Stimulated activated CD4-positive, alpha-beta T cell treated with anti-CD3 and anti-CD28 coated beads, Interleukin-2, amount 100 ng/mL, for 24 hours (primary cell): ENCODE measurements at regions not wholly inside any gene's neighbourhood (a gene's known extent, or its start where the extent isn't known, plus 50 kb on each side); places are given as distances from the start of the nearest gene placed in this dataset.

Source experiments
- DNase-seq, 2 donors: peaks; one replicate each; pipeline ENCODE4 v3.0.0-alpha.2; 2020

DNA sequence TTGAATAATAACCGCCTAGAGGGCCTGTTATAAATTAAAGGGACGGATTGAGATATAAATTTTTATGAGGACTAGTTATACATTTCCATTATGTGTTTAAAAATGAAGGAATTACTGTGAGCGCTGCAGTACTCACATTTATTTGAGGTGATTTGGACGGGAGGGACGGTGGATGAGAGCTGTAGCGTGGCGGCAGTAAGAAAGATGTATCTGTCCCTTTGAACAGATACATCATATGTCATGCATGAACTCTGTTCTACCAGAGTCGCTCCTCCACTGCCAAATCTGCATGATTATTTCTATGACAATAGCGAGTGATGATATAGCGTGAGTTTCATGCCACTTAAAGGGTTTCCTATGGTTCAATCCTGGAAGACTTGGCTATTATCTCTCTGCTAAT lies 538.8 kb downstream of the MCTP2 start:
- no peak for DNase-seq

DNA sequence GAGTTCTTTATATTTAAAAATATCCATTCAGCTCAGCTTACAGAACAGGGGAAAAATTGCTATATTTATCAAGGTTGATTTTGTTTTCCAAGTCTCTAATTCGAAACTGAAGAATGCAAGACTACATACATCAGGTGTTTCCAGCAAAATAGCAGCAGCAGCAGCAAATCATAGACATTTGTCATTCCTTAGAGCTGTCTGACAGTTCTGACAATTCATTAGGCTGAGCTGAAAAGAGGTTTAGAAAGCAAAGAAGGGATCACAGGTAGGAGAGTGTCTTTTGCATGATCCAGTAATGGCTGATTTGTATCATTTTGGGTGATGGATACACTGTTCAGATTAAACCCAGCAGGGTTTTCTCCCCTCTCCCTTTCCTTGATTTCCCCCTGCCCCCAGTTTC lies 545.7 kb downstream of the MCTP2 start:
- no peak for DNase-seq

GRCh38 chr15:94778840-94779239 lies 547.5 kb downstream of the MCTP2 start:
- DNase-seq: no peak

DNA sequence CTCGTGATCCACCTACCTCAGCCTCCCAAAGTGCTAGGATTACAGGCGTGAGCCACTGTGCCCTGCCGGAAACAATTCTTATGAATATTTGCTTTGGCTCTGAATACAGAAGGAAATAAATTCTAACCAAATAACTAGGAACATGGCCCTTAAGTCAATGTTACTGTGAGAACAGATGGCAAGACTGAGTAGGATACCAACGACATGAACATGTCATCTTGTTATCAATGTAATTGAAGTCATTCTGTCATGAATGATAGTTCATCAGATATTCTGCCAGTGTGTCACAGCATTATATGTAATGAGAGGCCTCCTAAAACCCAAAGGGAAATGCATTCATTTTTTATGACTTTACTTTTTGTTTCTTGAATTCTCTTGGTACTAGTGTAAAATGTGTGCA lies 548.8 kb downstream of the MCTP2 start:
- DNase-seq: no peak

- DNase-seq: no peak
Observed at GRCh38 chr15:94785091-94785490, 553.7 kb downstream of the MCTP2 start.

DNA sequence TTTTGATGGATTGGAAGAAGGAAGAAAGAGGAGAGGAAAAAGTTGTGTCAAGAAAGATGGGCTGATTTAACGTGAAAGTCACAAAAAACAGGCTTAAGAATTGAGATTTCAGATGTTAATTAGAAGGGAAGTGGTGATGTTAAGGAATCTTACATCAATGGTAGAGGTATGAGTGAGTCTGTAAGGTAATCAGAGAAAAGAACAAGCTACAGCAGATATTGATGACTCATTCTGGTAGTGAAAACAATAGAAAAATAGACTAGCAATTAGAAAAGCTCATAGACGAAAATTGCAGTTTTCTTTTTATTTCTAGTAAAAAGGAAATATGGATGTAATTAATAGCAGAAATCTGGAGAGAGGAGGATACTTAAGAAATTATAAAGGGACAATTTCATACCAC lies 559.6 kb downstream of the MCTP2 start:
- DNase-seq: no peak

GRCh38 chr15:94791510-94791909 lies 560.1 kb downstream of the MCTP2 start:
- DNase-seq: no peak

- DNase-seq: no peak
Observed at GRCh38 chr15:94792196-94792595, 560.8 kb downstream of the MCTP2 start.

DNA sequence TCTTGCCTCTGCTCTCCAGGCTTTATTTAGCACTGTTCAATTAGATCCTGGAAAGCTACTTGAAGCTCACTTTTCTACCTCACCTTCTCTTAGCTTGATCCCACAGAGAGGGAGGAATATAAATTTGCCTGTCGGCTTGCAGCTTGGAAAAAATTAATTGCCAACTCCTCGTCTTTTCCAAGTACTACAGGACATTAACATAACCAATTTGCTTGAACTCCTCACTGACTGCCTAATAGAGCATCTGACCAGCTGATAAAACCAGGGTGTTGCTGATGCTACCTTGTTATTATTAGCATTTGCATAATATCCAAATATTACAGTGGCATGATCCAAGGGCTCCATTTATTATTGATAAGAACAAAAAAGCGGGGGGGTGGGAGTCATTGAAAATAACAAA lies 561.8 kb downstream of the MCTP2 start:
- no peak for DNase-seq

DNA sequence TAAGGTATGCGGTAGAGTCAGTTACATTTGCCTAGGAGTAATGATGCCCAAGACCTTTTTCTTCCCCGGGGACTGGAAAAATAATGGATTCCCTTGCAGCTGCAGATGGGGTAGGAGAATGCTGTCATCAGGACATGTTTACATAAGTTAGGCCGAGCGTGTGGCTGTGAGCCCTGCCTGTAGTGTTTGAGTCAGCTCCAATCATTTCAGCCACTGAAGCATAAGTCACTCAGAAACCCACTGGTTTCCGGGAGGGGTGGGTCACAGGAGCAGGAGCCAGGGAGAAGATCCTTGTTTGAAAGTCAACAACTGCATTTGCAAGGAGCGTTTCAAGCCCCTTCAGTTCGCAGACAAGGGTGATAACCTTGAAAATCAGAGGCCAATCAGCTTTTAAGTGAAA lies 562.3 kb downstream of the MCTP2 start:
- DNase-seq: no peak

- no peak for DNase-seq
Observed at GRCh38 chr15:94804613-94805012, 573.3 kb downstream of the MCTP2 start.

- DNase-seq: no peak
Observed at GRCh38 chr15:94815110-94815731, 583.9 kb downstream of the MCTP2 start.

DNA sequence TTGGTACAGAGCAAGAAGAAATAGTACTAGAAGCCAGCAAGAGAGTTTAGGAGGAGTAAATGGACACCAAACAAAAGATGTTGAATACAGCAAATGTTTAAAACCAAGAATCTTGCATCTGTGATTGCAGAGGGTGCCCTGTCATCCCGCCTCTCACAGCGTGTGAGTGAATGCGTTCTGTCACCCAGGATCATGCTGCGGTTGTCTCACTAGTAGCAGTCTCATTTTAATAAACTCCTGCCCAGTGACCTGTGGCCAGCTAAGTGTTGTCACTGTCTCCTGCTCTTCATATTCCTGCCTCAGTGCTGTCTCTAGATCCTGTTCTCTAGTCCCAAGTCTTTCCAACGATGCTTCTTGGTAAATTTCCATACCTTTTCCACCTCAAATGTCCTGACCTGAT lies 584.6 kb downstream of the MCTP2 start:
- DNase-seq: no peak

DNA sequence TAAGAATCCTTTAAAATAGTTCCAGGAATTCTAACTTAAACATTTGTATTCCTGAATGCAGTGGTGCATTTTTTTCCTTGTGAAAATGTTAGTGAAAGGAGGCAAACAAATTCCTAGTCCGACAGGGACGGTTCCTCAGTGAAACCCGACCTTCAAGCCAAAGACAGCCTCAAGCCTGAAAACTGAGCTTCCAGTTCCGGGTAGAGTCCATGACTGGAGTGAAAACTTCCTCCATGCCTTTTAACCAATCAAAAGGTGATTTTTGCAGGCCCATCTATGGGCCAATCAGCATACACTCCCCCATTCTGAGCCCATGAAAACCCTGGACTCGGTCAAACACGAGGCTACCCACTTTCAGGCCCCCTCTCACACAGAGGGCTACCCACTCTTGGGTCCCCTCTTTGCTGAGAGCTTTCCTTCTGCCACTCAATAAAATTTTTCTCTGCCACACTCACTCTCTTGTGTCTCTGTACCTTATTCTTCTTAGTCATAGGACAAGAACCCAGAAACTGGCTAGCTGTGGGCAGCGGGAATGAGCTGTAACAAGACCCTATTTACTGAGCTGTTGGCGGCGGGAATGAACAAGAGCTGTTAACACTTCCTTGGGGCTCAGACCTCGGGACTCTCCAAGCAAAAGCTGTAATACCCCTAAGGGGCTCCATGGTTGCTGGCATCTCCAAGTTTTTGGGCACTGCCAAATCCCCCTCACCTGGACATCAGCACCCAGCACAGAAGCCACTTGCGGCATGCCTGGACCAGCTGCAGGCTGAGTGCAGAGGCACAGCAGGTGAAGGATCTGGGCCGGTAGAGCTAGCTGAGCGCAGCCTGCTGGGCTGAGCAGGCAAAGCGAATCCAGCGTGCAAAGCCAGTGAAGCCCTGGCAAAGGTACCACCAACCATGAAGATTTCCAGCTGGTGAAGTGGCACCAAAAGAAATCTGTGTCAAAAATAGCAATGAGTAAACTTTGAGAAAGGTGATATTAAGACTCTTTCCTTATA lies 598.8 kb downstream of the MCTP2 start:
- no peak for DNase-seq

GRCh38 chr15:94834000-94834399 lies 602.6 kb downstream of the MCTP2 start:
- no peak for DNase-seq

DNA sequence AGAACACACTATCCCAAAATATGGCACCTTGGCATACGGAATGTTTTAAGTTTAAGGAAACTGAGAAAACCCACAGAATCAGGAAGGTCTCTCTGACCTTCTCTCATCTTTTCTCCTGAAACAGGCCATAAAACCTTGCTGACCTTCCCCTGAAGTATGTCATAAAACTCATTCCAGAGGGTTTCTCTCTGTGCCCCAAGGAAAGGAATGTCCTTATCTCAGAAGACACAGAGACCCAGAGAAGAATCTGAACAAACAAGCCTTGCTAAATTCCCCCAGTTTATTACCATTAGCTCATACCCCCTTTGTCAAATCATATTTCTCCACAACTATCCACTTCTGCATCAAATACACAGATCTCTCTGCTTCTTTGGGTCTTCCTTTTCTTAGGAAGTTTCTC lies 603.1 kb downstream of the MCTP2 start:
- no peak for DNase-seq

GRCh38 chr15:94838281-94838680 lies 606.9 kb downstream of the MCTP2 start:
- no peak for DNase-seq

DNA sequence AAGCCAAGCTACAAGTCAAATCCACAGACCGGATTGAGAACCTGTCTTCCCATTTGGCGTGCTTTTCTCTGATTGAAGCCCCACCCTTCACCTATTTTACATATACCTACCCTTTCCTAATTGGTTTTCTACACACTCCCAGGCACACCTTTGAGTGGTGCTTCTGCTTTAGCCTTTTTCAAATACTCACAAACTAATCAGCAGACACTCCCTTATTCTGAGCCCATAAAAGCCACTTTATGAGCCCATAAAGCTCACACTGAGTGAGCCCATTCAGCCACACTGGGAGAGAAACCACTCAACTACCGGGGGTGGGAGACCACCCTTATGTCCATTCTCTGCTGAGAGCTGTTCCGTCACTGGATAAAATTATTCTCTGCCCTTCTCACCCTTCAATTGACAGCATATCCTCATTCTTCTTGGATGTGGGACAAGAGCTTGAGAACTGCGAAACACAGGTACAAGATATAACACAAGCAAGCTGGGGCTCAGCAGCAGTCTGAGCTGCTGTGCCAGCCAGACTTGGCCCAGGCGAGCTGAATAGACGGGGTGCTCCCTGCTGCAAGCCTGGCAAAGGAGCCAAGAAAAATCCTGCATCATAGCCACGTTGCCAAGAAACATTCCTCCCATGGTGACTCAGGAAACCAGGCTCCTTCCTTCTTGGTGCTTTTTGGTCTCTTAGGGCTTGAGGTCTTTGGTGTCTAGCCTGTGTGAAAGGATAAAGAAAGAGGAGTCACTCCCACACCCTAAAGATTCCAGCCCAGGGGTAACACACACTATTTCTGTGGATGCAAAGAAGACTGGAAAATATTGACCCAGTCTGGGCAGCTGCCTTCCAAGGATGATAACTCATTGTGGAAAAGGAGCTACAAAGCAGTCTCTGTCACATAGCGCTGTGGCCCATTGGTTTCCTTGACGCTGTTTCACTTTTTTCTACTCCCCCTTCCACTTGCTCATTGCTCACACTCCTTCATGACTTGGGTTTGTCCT lies 609.7 kb downstream of the MCTP2 start:
- DNase-seq: no peak

GRCh38 chr15:94843060-94843459 lies 611.7 kb downstream of the MCTP2 start:
- no peak for DNase-seq

- DNase-seq: no peak
Observed at GRCh38 chr15:94844198-94844537, 612.8 kb downstream of the MCTP2 start.

DNA sequence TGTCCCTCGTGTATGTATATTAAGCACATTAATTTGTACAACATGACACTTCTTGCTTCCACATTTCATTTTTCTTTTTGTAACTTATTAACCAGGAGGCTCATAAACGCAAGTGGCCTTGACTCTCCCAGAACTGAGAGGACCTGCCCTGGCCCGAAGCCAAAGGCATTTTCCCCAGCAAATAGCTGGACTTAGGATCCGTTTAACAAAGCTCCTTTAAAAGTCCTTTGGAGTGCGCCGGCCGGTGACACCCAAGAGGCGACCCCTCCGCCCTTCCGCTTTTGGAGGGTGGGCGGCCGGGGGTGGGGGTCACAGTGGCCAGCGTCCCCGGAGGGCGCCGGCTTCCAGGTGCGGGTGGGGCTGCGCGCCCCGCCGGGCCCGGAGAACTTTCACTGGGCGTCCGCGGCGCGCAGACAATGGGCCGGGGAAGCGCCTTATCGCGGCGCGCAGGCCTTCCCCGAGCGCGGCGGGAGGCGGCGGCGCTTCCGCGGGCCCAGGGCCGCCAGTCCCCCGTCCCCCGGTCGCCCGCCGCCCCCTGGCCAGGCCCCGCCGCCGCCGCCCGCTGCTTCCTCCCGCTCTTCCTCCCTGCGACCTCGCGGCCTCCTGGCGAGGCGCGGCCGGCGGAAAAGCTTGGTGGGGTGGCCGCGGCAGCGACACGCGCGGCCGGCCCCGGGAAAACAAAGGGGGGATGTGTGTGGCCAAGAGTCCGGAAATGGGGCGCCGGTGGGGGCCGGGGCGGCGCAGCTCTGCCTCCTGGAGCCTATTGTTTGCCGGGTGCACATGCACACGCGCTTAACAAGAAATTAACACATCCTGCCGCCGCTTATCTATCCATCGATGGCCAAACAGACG lies 613.4 kb downstream of the MCTP2 start:
- peak in 1 of 2 donors; percentile 1 for DNase-seq

GRCh38 chr15:94845390-94845716 lies 614.0 kb downstream of the MCTP2 start:
- no peak for DNase-seq
